MM.1S (cell line): ENCODE measurements at regions not wholly inside any gene's neighbourhood (a gene's known extent, or its start where the extent isn't known, plus 50 kb on each side); places are given as distances from the start of the nearest gene placed in this dataset.

Experiments used
- DNase-seq: peaks from one replicate; pipeline ENCODE4 v3.0.0-alpha.2; 2015
- H2AFZ ChIP-seq: fragments of 300-600 bp; sonication (generic); 2 replicates; pipeline ENCODE4 v1.6.0; 2016; ENCODE audit warnings: antibody characterized with exemption, low read length
- H3F3A ChIP-seq: fragments of 300-600 bp; sonication (generic); 2 replicates; pipeline ENCODE4 v1.6.1; 2016; ENCODE audit warnings: mild to moderate bottlenecking, antibody characterized with exemption, low read length, moderate library complexity, mixed read lengths; ENCODE audit not compliant: insufficient read depth
- H3K27ac ChIP-seq: fragments of 300-600 bp; sonication (generic); 2 replicates; pipeline ENCODE4 v1.5.1; 2016; ENCODE audit warnings: mild to moderate bottlenecking, low read length
- H3K27me3 ChIP-seq: fragments of 300-600 bp; sonication (generic); replicated peaks from 2 replicates; pipeline ENCODE4 v1.6.0; 2016; ENCODE audit warnings: low read length; ENCODE audit not compliant: insufficient read depth
- H3K36me3 ChIP-seq: fragments of 300-600 bp; sonication (generic); replicated peaks from 2 replicates; pipeline ENCODE4 v1.6.1; 2016; ENCODE audit warnings: mild to moderate bottlenecking, low read length, mixed read lengths; ENCODE audit not compliant: insufficient read depth
- H3K4me1 ChIP-seq: fragments of 300-600 bp; sonication (generic); 2 replicates; pipeline ENCODE4 v1.6.1; 2016; ENCODE audit warnings: low read length, mixed read lengths
- H3K4me2 ChIP-seq: fragments of 300-600 bp; sonication (generic); 2 replicates; pipeline ENCODE4 v1.6.0; 2016; ENCODE audit warnings: low read depth, low read length
- H3K4me3 ChIP-seq: fragments of 300-600 bp; sonication (generic); 2 replicates; pipeline ENCODE4 v1.5.1; 2016; ENCODE audit warnings: low read length, mixed read lengths
- H3K79me2 ChIP-seq: fragments of 300-600 bp; sonication (generic); 2 replicates; pipeline ENCODE4 v1.6.1; 2016; ENCODE audit warnings: mixed run types, low read length, mixed read lengths
- H3K9ac ChIP-seq: fragments of 300-600 bp; sonication (generic); 2 replicates; pipeline ENCODE4 v1.6.1; 2016; ENCODE audit warnings: low read length, mixed read lengths
- H3K9me2 ChIP-seq: fragments of 300-600 bp; sonication (generic); replicated peaks from 2 replicates; pipeline ENCODE4 v1.6.1; 2016; ENCODE audit warnings: mild to moderate bottlenecking, low read length, mixed read lengths; ENCODE audit not compliant: insufficient read depth
- H3K9me3 ChIP-seq: fragments of 300-600 bp; sonication (generic); replicated peaks from 2 replicates; pipeline ENCODE4 v1.6.1; 2016; ENCODE audit warnings: mild to moderate bottlenecking, low read length, mixed read lengths; ENCODE audit not compliant: insufficient read depth
- H4K20me1 ChIP-seq: fragments of 300-600 bp; sonication (generic); 2 replicates; pipeline ENCODE4 v1.6.1; 2016; ENCODE audit warnings: mild to moderate bottlenecking, low read length, moderate library complexity, mixed read lengths; ENCODE audit not compliant: insufficient read depth
- CTCF ChIP-seq: fragments of 300-600 bp; sonication (generic); IDR thresholded peaks from 2 replicates; pipeline ENCODE4 v1.5.1; 2016; ENCODE audit warnings: antibody characterized with exemption, low read length, mixed read lengths
- EZH2 ChIP-seq: fragments of 300-600 bp; sonication (generic); optimal IDR thresholded peaks from 2 replicates; pipeline ENCODE3; 2017; ENCODE audit warnings: low read depth, mild to moderate bottlenecking, antibody characterized with exemption, low read length, mixed read lengths
- EZH2phosphoT487 ChIP-seq: fragments of 300-600 bp; sonication (generic); IDR thresholded peaks from 2 replicates; pipeline ENCODE4 v1.6.1; 2018; ENCODE audit warnings: antibody characterized with exemption, low read length

DNA sequence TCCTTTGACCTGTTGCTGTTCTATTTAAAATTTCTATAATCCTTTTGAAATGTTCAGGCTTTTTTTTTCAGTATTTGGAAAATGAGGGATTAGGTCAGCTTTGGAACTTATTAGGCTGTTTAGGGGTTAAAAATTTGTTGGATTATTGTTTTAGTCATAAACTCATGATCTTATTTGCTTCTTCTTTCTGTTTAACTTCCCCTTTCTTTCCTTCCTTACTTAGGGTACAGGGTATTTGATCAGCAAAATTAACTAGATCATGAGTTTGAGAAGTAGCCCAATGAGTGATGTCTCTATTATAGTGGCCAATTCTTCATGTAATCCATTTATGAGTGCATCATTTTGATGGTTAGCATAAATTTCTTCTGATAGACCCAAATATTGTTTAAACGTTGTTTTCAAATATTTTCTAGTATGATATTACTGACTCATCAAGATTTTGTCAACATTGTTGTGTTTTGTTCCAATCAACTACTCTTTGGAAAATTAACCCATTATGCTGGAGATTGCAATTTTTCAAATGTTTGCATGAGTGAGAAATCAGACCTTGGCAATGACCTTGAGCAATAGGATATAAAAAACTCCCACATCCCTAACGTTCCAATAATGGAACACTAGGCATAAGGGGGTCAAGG lies 94.4 kb downstream of the OTOR start:
- Histone ChIP-seq H2AFZ (no peak overlapping the region), H3K27ac (no peak overlapping the region), H3K79me2 (no peaks in the 10 kb centered on the region), H3K4me1 (no peaks in the 10 kb centered on the region), H3K9ac (no peak overlapping the region), H3K4me3 (no peak overlapping the region), H3K27me3 (no peaks in the 10 kb centered on the region), H3F3A (no peaks in the 10 kb centered on the region), H3K9me3 (no peaks in the 10 kb centered on the region), H3K36me3 (no peaks in the 10 kb centered on the region), H4K20me1 (no peaks in the 10 kb centered on the region), H3K9me2 (no peaks in the 10 kb centered on the region), H3K4me2 (no peak overlapping the region)
- DNase-seq: no peak
- no peak for TF ChIP-seq CTCF
- TF ChIP-seq EZH2phosphoT487: no peak
- no peak for TF ChIP-seq EZH2

GRCh38 chr20:16844406-16844805 lies 96.2 kb downstream of the OTOR start:
- Histone ChIP-seq H3K9me3 (no peaks in the 10 kb centered on the region), H3K4me3 (no peak overlapping the region), H3K27me3 (no peaks in the 10 kb centered on the region), H3K9me2 (no peaks in the 10 kb centered on the region), H4K20me1 (no peaks in the 10 kb centered on the region), H3K4me1 (no peaks in the 10 kb centered on the region), H3K27ac (no peak overlapping the region), H2AFZ (no peak overlapping the region), H3K36me3 (no peaks in the 10 kb centered on the region), H3F3A (no peaks in the 10 kb centered on the region), H3K79me2 (no peaks in the 10 kb centered on the region), H3K4me2 (no peak overlapping the region), H3K9ac (no peak overlapping the region)
- TF ChIP-seq EZH2: no peak
- TF ChIP-seq CTCF: no peak
- TF ChIP-seq EZH2phosphoT487: no peak
- DNase-seq: no peak

- no peak for DNase-seq
- H3K27me3 ChIP-seq: no peaks in the 10 kb centered on the region
- TF ChIP-seq CTCF (no peak), EZH2phosphoT487 (no peak), EZH2 (no peak)
- no peaks in the 10 kb centered on the region for H3K9me2 ChIP-seq
- no peak overlapping the region for H3K27ac ChIP-seq
- no peak overlapping the region for H2AFZ ChIP-seq
- no peaks in the 10 kb centered on the region for H4K20me1 ChIP-seq
- H3K9me3 ChIP-seq: no peaks in the 10 kb centered on the region
- H3K4me3 ChIP-seq: no peak overlapping the region
- no peaks in the 10 kb centered on the region for H3F3A ChIP-seq
- H3K4me1 ChIP-seq: no peaks in the 10 kb centered on the region
- H3K9ac ChIP-seq: no peak overlapping the region
- no peaks in the 10 kb centered on the region for H3K36me3 ChIP-seq
- no peaks in the 10 kb centered on the region for H3K79me2 ChIP-seq
- H3K4me2 ChIP-seq: no peak overlapping the region
Measured at GRCh38 chr20:16846006-16846405, 97.8 kb downstream of the OTOR start.
